ENCODE measurements at regions not wholly inside any gene's neighbourhood (a gene's known extent, or its start where the extent isn't known, plus 50 kb on each side); places are given as distances from the start of the nearest gene placed in this dataset.

- H3K4me1 Mint-ChIP-seq (ENCODE audit: low read depth) = no peaks in the 10 kb centered on the region
- TF ChIP-seq, protein P1, sequence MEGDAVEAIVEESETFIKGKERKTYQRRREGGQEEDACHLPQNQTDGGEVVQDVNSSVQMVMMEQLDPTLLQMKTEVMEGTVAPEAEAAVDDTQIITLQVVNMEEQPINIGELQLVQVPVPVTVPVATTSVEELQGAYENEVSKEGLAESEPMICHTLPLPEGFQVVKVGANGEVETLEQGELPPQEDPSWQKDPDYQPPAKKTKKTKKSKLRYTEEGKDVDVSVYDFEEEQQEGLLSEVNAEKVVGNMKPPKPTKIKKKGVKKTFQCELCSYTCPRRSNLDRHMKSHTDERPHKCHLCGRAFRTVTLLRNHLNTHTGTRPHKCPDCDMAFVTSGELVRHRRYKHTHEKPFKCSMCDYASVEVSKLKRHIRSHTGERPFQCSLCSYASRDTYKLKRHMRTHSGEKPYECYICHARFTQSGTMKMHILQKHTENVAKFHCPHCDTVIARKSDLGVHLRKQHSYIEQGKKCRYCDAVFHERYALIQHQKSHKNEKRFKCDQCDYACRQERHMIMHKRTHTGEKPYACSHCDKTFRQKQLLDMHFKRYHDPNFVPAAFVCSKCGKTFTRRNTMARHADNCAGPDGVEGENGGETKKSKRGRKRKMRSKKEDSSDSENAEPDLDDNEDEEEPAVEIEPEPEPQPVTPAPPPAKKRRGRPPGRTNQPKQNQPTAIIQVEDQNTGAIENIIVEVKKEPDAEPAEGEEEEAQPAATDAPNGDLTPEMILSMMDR (IDR thresholded peaks at IDR 0.05) = no peak
- no peak overlapping the region for H3K4me3 Mint-ChIP-seq
- H3K27me3 Mint-ChIP-seq (ENCODE audit: insufficient read depth) = no peaks in the 10 kb centered on the region
- H3K36me3 Mint-ChIP-seq (ENCODE audit: low read depth) = no peaks in the 10 kb centered on the region
- no peak overlapping the region for H3K27ac Mint-ChIP-seq
- H3K9me3 Mint-ChIP-seq = no peaks in the 10 kb centered on the region
- no peak for DNase-seq
Measured at GRCh38 chr6:99187429-99187828, 162.0 kb downstream of the FAXC start.

DNA sequence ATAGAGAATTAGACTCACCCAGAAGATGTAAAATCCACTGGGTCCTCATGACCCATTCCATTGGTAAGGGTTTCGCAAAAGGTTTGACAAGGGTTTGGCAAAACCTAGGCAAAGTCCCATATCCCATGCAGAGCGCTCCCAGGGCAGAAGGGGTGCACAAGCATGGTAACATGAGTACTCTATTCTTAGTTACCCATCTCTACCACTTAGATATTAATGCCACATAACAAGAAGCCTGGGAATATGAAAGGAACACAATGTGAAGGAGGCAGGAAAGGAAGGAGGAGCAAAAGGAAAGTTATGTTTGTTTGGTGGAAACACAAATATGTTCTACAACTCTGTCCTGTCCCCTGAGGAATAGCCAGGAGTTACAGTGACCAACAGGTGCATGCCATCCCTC is 163.1 kb downstream of the FAXC start:
- peaks cover 2% of the 10 kb centered on the region for H3K9me3 Mint-ChIP-seq
- no peaks in the 10 kb centered on the region for H3K36me3 Mint-ChIP-seq (ENCODE audit: low read depth)
- H3K4me3 Mint-ChIP-seq = no peak overlapping the region
- no peaks in the 10 kb centered on the region for H3K4me1 Mint-ChIP-seq (ENCODE audit: low read depth)
- TF ChIP-seq, protein P1 (IDR thresholded peaks at IDR 0.05) = no peak
- H3K27me3 Mint-ChIP-seq (ENCODE audit: insufficient read depth) = no peaks in the 10 kb centered on the region
- no peak for DNase-seq
- H3K27ac Mint-ChIP-seq = no peak overlapping the region

DNA sequence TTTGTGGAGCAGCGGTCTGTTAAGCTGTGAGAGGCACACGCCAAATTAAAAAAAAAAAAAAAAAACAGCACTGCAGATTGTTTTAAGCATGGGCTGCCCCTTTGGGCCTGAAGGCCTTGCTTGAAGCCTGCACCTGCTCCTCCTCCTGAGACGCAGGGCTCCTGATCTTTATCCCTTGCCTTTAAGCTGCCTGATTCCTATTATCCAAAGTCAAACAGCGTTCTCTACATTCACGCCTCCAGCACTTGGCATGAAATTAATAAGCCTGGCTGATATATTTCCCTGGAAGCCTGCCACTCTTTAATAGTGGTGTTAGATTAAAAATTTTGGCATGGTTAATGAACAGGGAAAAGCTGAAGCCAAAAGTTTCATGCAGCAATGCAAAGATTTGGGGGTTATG is 163.9 kb downstream of the FAXC start:
- no peak for DNase-seq
- TF ChIP-seq, protein P1 (IDR thresholded peaks at IDR 0.05) = no peak
- Mint-ChIP-seq H3K36me3 (ENCODE audit: low read depth) (no peaks in the 10 kb centered on the region), H3K9me3 (peaks cover 8% of the 10 kb centered on the region), H3K4me1 (ENCODE audit: low read depth) (no peaks in the 10 kb centered on the region), H3K27ac (no peak overlapping the region), H3K27me3 (ENCODE audit: insufficient read depth) (no peaks in the 10 kb centered on the region), H3K4me3 (no peak overlapping the region)

- DNase-seq = no peak
- TF ChIP-seq, protein P1 (IDR thresholded peaks at IDR 0.05) = no peak
- Mint-ChIP-seq H3K27me3 (ENCODE audit: insufficient read depth) (no peaks in the 10 kb centered on the region), H3K36me3 (ENCODE audit: low read depth) (no peaks in the 10 kb centered on the region), H3K9me3 (peaks cover 13% of the 10 kb centered on the region), H3K4me3 (no peak overlapping the region), H3K4me1 (ENCODE audit: low read depth) (no peaks in the 10 kb centered on the region), H3K27ac (no peak overlapping the region)
Measured at GRCh38 chr6:99184696-99185095, 164.8 kb downstream of the FAXC start.

GRCh38 chr6:99183066-99183465 is 166.4 kb downstream of the FAXC start:
- Mint-ChIP-seq H3K4me1 (ENCODE audit: low read depth) (no peaks in the 10 kb centered on the region), H3K4me3 (no peak overlapping the region), H3K9me3 (peaks cover 13% of the 10 kb centered on the region), H3K27me3 (ENCODE audit: insufficient read depth) (no peaks in the 10 kb centered on the region; the same call in 1 of the 2 replicates), H3K36me3 (ENCODE audit: low read depth) (no peaks in the 10 kb centered on the region), H3K27ac (no peak overlapping the region)
- no peak for DNase-seq
- TF ChIP-seq, protein P1 (IDR thresholded peaks at IDR 0.05) = no peak

- no peaks in the 10 kb centered on the region; the same call in 1 of the 2 replicates for H3K27me3 Mint-ChIP-seq (ENCODE audit: insufficient read depth)
- H3K9me3 Mint-ChIP-seq = peaks cover 13% of the 10 kb centered on the region
- no peaks in the 10 kb centered on the region for H3K4me1 Mint-ChIP-seq (ENCODE audit: low read depth)
- H3K4me3 Mint-ChIP-seq = no peak overlapping the region
- TF ChIP-seq, protein P1 (IDR thresholded peaks at IDR 0.05) = no peak
- H3K36me3 Mint-ChIP-seq (ENCODE audit: low read depth) = no peaks in the 10 kb centered on the region
- DNase-seq = no peak
- no peak overlapping the region for H3K27ac Mint-ChIP-seq
Measured at GRCh38 chr6:99181174-99181573, 168.3 kb downstream of the FAXC start.
